ENCODE measurements at regions not wholly inside any gene's neighbourhood (a gene's known extent, or its start where the extent isn't known, plus 50 kb on each side); places are given as distances from the start of the nearest gene placed in this dataset.

DNA sequence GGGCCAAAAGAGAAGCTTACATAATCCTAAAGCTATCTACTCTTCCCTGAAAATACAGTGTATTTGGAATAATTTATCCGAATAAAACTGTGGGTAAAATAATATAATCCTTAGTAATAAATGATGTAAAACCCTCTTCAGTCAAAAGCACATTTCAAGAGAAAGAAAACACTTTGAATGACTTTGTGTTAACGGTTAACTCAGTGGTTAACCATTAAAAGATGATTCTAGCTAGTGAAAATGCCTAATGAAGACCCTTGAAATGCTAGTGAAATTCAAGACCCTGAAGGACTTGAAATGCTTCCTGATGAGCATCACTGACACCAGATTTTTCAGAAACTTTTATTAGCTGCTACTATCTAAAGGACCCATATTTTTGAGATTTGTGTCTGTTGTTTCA lies 70.7 kb downstream of the COX7C start:
- TF ChIP-seq CTCF (IDR thresholded peaks at IDR 0.05) (no peak), POLR2AphosphoS5 (IDR thresholded peaks at IDR 0.05) (no peak)

Measured in breast epithelium (tissue), 3 donors.